Mesodermal cell (in vitro differentiated cells): ENCODE measurements at regions not wholly inside any gene's neighbourhood (a gene's known extent, or its start where the extent isn't known, plus 50 kb on each side); places are given as distances from the start of the nearest gene placed in this dataset.

ENCODE experiments used
- H3K27ac ChIP-seq: 2 replicates; pipeline ENCODE4 v1.7.0; 2013; ENCODE audit warnings: mild to moderate bottlenecking, low read depth, low read length, moderate library complexity; ENCODE audit not compliant: severe bottlenecking
- H3K36me3 ChIP-seq: 2 replicates; pipeline ENCODE4 v1.7.1; 2013; ENCODE audit warnings: mild to moderate bottlenecking, low read length, moderate library complexity; ENCODE audit not compliant: control insufficient read depth, insufficient read depth
- H3K4me1 ChIP-seq: one replicate; pipeline ENCODE4 v1.7.1; 2013; ENCODE audit warnings: mild to moderate bottlenecking, low read length; ENCODE audit not compliant: insufficient read depth, control insufficient read depth, poor library complexity, severe bottlenecking
- H3K4me3 ChIP-seq: 2 replicates; pipeline ENCODE4 v1.7.0; 2013; ENCODE audit warnings: low read length, control low read depth, mild to moderate bottlenecking; ENCODE audit not compliant: insufficient read depth, poor library complexity, severe bottlenecking; ENCODE audit errors: extremely low read depth
- H3K9me3 ChIP-seq: 2 replicates; pipeline ENCODE4 v1.7.1; 2013; ENCODE audit warnings: mild to moderate bottlenecking, low read length, moderate library complexity; ENCODE audit not compliant: control insufficient read depth
- WGBS, 2 experiments: methylation state at CpG; one replicate each; pipeline ENCODE4 v1.1.5; 2013; ENCODE audit warnings: missing lambda C conversion rate in 2 of 2; ENCODE audit not compliant: insufficient coverage in 2 of 2; 5-methylcytosine and 5-hydroxymethylcytosine counted together

DNA sequence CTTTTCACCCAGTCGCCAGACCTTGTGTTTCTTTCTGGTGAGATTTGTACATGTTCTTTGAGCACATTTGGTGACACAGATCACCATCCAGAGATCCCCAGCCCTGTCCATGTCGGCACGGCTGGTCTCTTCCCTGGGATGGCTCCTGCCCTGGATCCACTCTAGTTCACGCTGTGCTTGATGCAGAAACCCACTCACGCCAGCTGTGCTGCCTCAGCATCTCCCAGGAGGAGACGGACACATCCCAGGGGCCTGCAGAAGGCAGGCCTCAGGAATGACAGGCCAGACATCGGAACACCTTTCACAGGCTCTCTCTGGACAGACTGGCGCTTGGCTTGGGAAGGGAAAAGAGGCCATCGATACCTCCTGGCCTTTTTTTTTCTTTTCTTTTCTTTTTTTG lies 203.6 kb downstream of the ACKR3 start:
- no peak overlapping the region for H3K27ac ChIP-seq

DNA sequence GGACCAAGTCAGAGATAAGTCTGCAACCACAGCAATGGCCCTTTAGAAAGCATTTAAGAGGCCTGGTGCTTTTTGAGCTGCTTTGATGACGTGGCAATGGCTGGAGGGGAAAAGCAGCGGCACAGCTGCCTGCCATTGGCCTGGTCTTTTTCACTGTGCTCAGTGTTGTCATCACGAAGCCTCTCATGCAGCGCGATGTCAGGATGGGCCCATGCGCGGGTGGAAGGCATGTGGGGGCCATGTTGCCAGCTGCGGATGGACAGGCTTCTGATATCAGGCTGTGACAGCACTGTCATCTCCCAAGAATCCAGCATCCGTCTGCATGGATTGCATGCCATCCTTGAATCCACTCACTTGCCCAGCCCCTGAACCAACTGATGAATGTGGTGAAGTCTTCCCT lies 204.5 kb downstream of the ACKR3 start:
- Histone ChIP-seq H3K4me3 (no peak overlapping the region), H3K4me1 (peaks cover 13% of the 10 kb centered on the region), H3K9me3 (no peaks in the 10 kb centered on the region), H3K36me3 (no peaks in the 10 kb centered on the region), H3K27ac (peak overlapping the region; percentile 25)
- 88 to 93% methylated on average over 8 of the region's 9 CpGs for WGBS, 2 experiments

More for the DNA sequence above, 203.6 kb downstream of the ACKR3 start:
- H3K4me1 ChIP-seq = peaks cover 20% of the 10 kb centered on the region
- no peak overlapping the region for H3K4me3 ChIP-seq
- WGBS, 2 experiments = 83 to 93% methylated on average over 7 to 8 of the region's 9 CpGs
- no peaks in the 10 kb centered on the region for H3K9me3 ChIP-seq
- no peaks in the 10 kb centered on the region for H3K36me3 ChIP-seq

DNA sequence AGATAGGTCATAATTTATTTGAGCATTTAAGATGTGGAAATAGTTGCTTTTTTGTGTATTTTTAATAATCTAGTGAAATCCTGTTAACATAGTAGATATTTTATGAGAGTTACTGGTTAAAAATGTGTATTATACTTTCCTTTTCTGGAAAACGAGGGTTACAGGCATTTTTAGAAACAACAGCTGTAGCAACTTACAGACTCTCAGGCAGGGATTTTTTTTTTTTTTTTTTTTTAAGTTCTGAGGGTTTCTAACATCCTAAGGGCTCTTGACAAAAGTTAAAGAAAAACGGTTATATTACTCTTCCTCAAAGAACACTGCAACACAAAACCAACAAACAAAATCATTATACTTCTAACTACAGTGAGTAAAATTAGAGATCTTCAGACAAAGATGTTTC lies 205.9 kb downstream of the ACKR3 start:
- Histone ChIP-seq H3K4me3 (no peak overlapping the region), H3K27ac (no peak overlapping the region), H3K4me1 (peaks cover 5% of the 10 kb centered on the region), H3K9me3 (no peaks in the 10 kb centered on the region), H3K36me3 (no peaks in the 10 kb centered on the region)
- WGBS, 2 experiments = 80% methylated on average over 1 of the region's 2 CpGs; no CpG with 5 or more reads in 1 of the 2 experiments

DNA sequence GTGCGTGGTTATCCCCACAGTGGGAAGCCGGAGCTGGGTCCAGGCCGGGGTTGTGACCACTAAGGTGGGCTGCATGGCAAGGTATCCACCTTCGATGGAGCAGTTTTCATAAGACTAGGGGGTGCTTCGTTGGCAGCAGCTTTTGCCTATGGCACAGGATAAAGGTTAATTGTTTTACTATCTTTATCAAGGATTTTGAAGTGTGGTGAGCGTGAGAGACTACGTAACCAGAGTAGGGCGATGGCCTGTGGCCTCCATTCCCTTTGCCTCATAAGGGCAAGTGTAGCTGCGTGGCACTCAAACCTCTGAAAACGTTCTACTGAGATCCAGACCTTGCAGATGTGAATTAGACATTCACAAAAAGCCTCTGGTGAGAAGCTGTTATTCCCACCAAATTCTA lies 206.6 kb downstream of the ACKR3 start:
- H3K36me3 ChIP-seq = no peaks in the 10 kb centered on the region
- H3K9me3 ChIP-seq = no peaks in the 10 kb centered on the region
- H3K4me1 ChIP-seq = peaks cover 5% of the 10 kb centered on the region
- H3K4me3 ChIP-seq = no peak overlapping the region
- no peak overlapping the region for H3K27ac ChIP-seq
- WGBS, 2 experiments = 92 to 98% methylated on average over 9 of the region's 10 CpGs

DNA sequence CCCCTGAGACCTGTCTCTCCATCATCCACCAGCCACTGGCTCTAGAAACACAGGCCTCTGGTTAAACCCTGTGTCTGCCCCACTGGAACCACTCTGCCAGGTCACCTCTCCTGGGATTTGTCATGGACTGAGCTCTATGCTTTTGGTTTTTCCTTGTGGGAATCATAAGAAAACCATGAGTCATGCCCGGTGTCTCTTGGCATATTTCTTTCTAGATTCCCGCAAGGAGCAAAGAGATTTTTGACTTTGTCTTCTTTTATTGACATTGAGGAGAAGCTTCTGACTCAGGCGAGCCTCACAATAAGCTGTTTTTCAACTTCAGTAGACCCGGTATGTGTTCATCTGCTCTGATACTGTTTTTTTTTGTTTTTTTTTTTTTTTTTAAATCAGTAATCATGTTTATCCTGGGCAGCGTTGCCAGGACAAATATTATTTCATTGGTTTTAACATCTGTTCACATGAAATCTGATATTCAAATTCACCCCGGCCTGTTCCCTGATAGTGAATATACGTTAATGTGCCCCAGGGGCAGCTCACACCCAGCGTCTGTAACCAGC lies 207.1 kb downstream of the ACKR3 start:
- H3K4me3 ChIP-seq = no peak overlapping the region
- no peaks in the 10 kb centered on the region for H3K9me3 ChIP-seq
- no peak overlapping the region for H3K27ac ChIP-seq
- no peaks in the 10 kb centered on the region for H3K36me3 ChIP-seq
- WGBS, 2 experiments = 90 to 94% methylated on average over 3 of the region's 8 CpGs
- peaks cover 5% of the 10 kb centered on the region for H3K4me1 ChIP-seq

DNA sequence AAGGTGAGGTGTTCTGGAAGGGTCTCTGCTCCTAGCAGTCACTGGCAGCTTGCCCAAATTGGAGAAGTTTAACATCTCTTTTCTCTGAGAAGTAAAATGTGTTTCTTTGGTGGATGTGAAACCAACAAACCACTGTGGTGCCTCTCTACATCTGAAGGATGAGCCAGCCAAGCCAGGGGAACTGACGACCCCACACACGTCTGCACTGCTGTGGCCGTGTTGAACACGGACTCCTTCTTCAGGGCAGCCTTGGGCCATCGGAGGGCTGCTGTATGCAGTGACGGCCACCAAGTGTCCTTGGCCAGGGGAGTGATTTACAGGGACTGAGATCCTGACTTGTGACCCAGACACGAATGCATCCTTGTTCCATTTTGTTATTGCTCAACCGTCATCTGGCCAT lies 207.8 kb downstream of the ACKR3 start:
- no peaks in the 10 kb centered on the region for H3K9me3 ChIP-seq
- no peak overlapping the region for H3K4me3 ChIP-seq
- no peak overlapping the region for H3K27ac ChIP-seq
- H3K4me1 ChIP-seq = peaks cover 5% of the 10 kb centered on the region
- 85 to 100% methylated on average over 4 to 8 of the region's 8 CpGs for WGBS, 2 experiments
- H3K36me3 ChIP-seq = no peaks in the 10 kb centered on the region

DNA sequence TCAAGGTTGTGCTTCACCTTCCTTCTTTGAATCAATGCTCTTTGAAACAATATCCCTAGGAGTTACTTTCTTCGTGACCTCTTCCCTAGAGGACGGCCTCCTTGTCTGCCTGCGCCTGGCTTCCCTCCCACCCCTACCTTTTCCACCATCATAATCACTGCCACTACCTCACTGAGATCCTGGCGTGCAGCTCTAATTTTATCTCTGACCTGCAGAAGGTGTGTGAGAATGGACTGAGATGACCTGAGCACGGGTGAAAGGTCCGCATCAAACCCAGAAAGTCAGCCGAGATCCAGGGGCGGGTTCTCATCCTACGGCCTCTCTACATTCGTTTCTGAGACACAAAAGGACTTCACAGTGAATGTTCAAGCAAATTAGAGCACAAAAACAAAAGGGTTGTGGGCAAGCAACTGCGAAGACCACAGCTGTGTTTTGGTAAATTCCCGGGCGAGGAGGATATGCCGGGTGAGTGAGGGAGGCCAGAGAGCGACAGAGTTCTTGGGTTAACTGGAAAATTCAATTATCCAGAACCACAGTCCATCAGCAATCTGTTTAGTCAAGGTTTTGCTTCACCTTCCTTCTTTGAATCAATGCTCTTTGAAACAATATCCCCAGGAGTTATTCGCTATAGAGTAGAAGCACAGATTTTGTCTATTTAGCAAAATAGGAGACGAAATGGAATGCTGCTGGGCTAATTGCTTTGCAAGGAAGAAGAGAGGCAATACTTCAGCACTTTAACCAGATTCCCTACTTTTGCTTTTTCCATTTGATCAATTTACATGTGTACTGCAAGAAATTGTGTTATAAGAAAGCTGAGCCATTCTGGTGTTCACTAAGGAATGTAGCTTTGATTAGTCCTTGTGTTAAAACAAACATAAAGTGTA lies 212.6 kb downstream of the ACKR3 start:
- Histone ChIP-seq H3K36me3 (no peaks in the 10 kb centered on the region), H3K4me1 (no peaks in the 10 kb centered on the region), H3K4me3 (no peak overlapping the region), H3K9me3 (peaks cover 3% of the 10 kb centered on the region), H3K27ac (no peak overlapping the region)
- 83 to 94% methylated on average over 13 to 15 of the region's 17 CpGs for WGBS, 2 experiments

DNA sequence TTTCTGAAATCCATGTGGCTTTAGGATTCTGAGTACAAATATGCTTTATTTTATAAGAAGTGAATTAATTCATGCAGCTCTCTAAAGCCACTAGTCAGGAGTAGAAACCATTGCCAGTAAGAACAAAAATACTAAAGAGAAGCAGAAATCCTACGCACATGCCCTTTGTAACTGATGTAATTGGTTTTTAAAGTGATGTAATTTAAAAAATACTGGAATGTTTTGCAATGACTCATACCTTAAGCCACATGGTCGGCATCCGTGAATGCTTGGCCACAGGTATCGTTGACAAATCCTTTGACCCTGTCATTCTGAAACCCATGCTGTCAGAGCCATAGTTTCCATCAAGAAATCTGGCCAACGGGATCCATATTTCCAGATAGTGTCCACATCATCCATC lies 213.3 kb downstream of the ACKR3 start:
- Histone ChIP-seq H3K27ac (no peak overlapping the region), H3K36me3 (no peaks in the 10 kb centered on the region)

DNA sequence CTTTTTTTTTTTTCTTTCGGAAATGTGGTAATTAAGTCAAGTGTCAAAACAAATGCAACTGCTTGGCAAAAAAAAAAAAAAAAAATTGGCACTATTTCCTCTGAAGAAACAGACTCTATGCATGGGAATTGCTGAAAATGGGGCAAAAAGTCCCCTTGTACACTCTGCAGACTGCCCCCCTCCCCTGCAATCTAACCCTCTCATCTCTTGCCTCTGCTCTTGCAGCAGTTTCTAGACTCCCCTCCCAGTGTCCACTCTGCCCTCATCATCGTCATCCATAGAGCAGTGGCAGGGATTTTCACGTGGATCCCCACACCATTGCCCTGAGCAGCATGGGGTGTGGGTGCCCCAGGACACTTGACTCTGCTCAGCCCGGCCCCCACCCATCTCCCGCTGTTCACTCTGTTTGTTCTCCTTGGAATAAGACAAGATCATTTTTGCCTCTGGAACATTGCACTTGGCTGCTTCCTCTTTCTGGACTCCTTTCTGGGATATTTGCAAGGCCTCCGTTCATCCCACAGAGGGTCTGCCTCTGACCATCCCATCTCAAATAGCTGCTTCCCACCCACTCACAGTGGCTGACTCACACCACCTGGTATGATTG lies 213.9 kb downstream of the ACKR3 start:
- Histone ChIP-seq H3K4me1 (no peaks in the 10 kb centered on the region), H3K36me3 (no peaks in the 10 kb centered on the region), H3K4me3 (no peak overlapping the region), H3K27ac (no peak overlapping the region), H3K9me3 (peaks cover 3% of the 10 kb centered on the region)
- WGBS, 2 experiments = 93 to 96% methylated on average over 4 to 5 of the region's 6 CpGs

More for the DNA sequence above, 213.3 kb downstream of the ACKR3 start:
- Histone ChIP-seq H3K9me3 (peaks cover 3% of the 10 kb centered on the region), H3K4me1 (no peaks in the 10 kb centered on the region), H3K4me3 (no peak overlapping the region)
- WGBS, 2 experiments = 95 to 97% methylated on average over 3 to 4 of the region's 5 CpGs

DNA sequence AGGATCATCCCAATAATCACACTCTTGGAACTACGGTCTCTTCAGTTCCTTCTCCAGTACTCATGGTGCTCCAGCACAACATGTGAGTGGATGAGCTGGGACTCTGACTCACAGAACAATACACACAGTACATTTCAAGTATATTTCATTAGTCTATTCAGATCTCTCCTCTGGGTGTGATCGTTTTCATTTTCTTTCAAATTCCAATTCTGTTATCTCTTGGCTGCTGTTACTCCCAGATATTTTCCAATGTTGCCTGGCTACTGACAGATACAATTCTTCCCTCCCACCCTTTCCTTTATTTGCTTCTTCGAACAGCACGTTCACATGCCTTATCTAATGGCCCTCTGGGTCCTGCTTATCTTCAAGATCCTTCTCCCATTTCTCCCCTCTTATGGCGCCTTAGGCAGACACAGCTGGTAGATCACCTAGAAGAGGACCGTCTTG lies 216.0 kb downstream of the ACKR3 start:
- Histone ChIP-seq H3K4me1 (no peaks in the 10 kb centered on the region), H3K36me3 (no peaks in the 10 kb centered on the region), H3K27ac (no peak overlapping the region), H3K4me3 (no peak overlapping the region), H3K9me3 (peaks cover 3% of the 10 kb centered on the region)
- 88 to 90% methylated on average over 5 to 6 of the region's 6 CpGs for WGBS, 2 experiments
